T-helper 2 cell (primary cell): ENCODE measurements at regions not wholly inside any gene's neighbourhood (a gene's known extent, or its start where the extent isn't known, plus 50 kb on each side); places are given as distances from the start of the nearest gene placed in this dataset.
A peak's percentile ranks its signal among the peaks of the same experiment; 100 is the strongest.

Source experiments
- DNase-seq, 5 experiments: peaks; one replicate each; pipeline versions ENCODE4 v3.0.0 to v3.0.0-alpha.2; 2012 to 2022

GRCh38 chr7:97470726-97471125 lies 261.2 kb upstream of the TAC1 start:
- no peak for DNase-seq

GRCh38 chr7:97471491-97471890 lies 260.4 kb upstream of the TAC1 start:
- no peak for DNase-seq

GRCh38 chr7:97479740-97480290 lies 252.1 kb upstream of the TAC1 start:
- no peak for DNase-seq

GRCh38 chr7:97480772-97481390 lies 251.0 kb upstream of the TAC1 start:
- no peak for DNase-seq

GRCh38 chr7:97495487-97495886 lies 236.4 kb upstream of the TAC1 start:
- no peak for DNase-seq

- DNase-seq, result peak in 1 of 5 experiments; percentile 16
These were observed 232.7 kb upstream of the TAC1 start for GRCh38 chr7:97499204-97499603.

- no peak for DNase-seq
These were observed 228.4 kb upstream of the TAC1 start for GRCh38 chr7:97503367-97504094.

GRCh38 chr7:97506728-97507127 lies 225.2 kb upstream of the TAC1 start:
- DNase-seq, result peak in 1 of 5 experiments; percentile 2

- no peak for DNase-seq
These were observed 219.3 kb upstream of the TAC1 start for GRCh38 chr7:97512441-97513207.

- DNase-seq, result no peak
These were observed 218.6 kb upstream of the TAC1 start for GRCh38 chr7:97513326-97513725.

GRCh38 chr7:97541188-97541587 lies 190.7 kb upstream of the TAC1 start:
- DNase-seq, result no peak

GRCh38 chr7:97555857-97556421 lies 175.9 kb upstream of the TAC1 start:
- DNase-seq, result no peak

- DNase-seq, result no peak
These were observed 166.2 kb upstream of the TAC1 start for GRCh38 chr7:97565665-97566064.

GRCh38 chr7:97573065-97573464 lies 158.8 kb upstream of the TAC1 start:
- DNase-seq, result no peak

GRCh38 chr7:97576043-97576442 lies 155.8 kb upstream of the TAC1 start:
- DNase-seq, result no peak

- no peak for DNase-seq
These were observed 153.7 kb upstream of the TAC1 start for GRCh38 chr7:97578225-97578624.

- no peak for DNase-seq
These were observed 151.7 kb upstream of the TAC1 start for GRCh38 chr7:97580205-97580604.

- no peak for DNase-seq
These were observed 136.4 kb upstream of the TAC1 start for GRCh38 chr7:97595439-97595838.

- no peak for DNase-seq
These were observed 129.9 kb upstream of the TAC1 start for GRCh38 chr7:97601931-97602457.

GRCh38 chr7:97620495-97620894 lies 111.4 kb upstream of the TAC1 start:
- DNase-seq, result no peak

GRCh38 chr7:97623333-97623732 lies 108.6 kb upstream of the TAC1 start:
- DNase-seq, result no peak

GRCh38 chr7:97630116-97630515 lies 101.8 kb upstream of the TAC1 start:
- DNase-seq, result no peak

GRCh38 chr7:97635622-97636021 lies 96.3 kb upstream of the TAC1 start:
- DNase-seq, result no peak
